B cell (primary cell): ENCODE measurements at regions not wholly inside any gene's neighbourhood (a gene's known extent, or its start where the extent isn't known, plus 50 kb on each side); places are given as distances from the start of the nearest gene placed in this dataset.
"Not testable (repeated sequence)": the region's sequence is repeated elsewhere in the genome, so short reads cannot be mapped to it uniquely, and the experiment has no call there.

ENCODE experiments used
- ATAC-seq: fragments of 200-7000 bp; cut with Tn5 transposase; one replicate; pipeline ENCODE4 v1.10.0; 2021; ENCODE audit warnings: low read depth, mild to moderate bottlenecking, moderate number of reproducible peaks, moderate library complexity
- CTCF ChIA-PET: fragments of 350-600 bp; sonication (Branson Sonifier 250); formaldehyde crosslinking; loops from one replicate; lab custom pipeline; 2021; ENCODE audit warnings: antibody characterized with exemption, inconsistent platforms; lab: Charles Lee
- POLR2A ChIA-PET: fragments of 350-600 bp; sonication (Branson Sonifier 250); formaldehyde crosslinking; loops from one replicate; lab custom pipeline; 2021; ENCODE audit warnings: antibody characterized with exemption; lab: Charles Lee
- DNase-seq: peaks from one replicate; pipeline ENCODE4 v3.0.0; 2013
- H2AFZ ChIP-seq: 2 replicates; pipeline ENCODE4 v1.6.1; 2012; ENCODE audit warnings: mild to moderate bottlenecking, low read depth, low read length; ENCODE audit not compliant: insufficient read depth, poor library complexity, severe bottlenecking
- H3K27ac ChIP-seq, 2 donors: 1 replicate in 1 of 2; 2 replicates in 1 of 2; pipeline ENCODE4 v1.5.1; 2012 to 2013; ENCODE audit warnings: low read length in 2 of 2, mild to moderate bottlenecking in 2 of 2, moderate library complexity in 1 of 2
- H3K27me3 ChIP-seq, 4 experiments: fragments of 200-600 bp in 1 of 4; sonication (generic) in 1 of 4; replicated peaks in 1 of 4; 1 replicate in 2 of 4; 2 replicates in 2 of 4; pipeline versions ENCODE4 v1.6.1 to v1.7.0; 2013 to 2016; ENCODE audit warnings: low read length in 3 of 4, mild to moderate bottlenecking in 2 of 4, mixed read lengths in 1 of 4, moderate library complexity in 1 of 4; ENCODE audit not compliant: insufficient read depth in 4 of 4, control insufficient read depth in 3 of 4; ENCODE audit errors: control extremely low read depth in 1 of 4
- H3K36me3 ChIP-seq, 2 experiments: replicated peaks in 1 of 2; 1 replicate in 1 of 2; 2 replicates in 1 of 2; pipeline versions ENCODE4 v1.6.1 to v1.7.1; 2013; ENCODE audit warnings: low read length in 1 of 2; ENCODE audit not compliant: insufficient read depth in 2 of 2, control insufficient read depth in 1 of 2; ENCODE audit errors: control extremely low read depth in 1 of 2, extremely low read depth in 1 of 2
- H3K4me1 ChIP-seq, 2 donors: fragments of 200-600 bp in 1 of 2; sonication (generic) in 1 of 2; 1 replicate in 1 of 2; 2 replicates in 1 of 2; pipeline versions ENCODE4 v1.5.1 to v1.6.1; 2013 to 2017; ENCODE audit warnings: low read length in 2 of 2; ENCODE audit not compliant: control insufficient read depth in 2 of 2, insufficient read depth in 2 of 2
- H3K4me2 ChIP-seq: replicated peaks from 2 replicates; pipeline ENCODE3; 2012; ENCODE audit warnings: mild to moderate bottlenecking, low read depth, low read length; ENCODE audit not compliant: poor library complexity, severe bottlenecking
- H3K4me3 ChIP-seq, 5 experiments: fragments of 200-600 bp in 1 of 5; sonication (generic) in 1 of 5; 1 replicate in 3 of 5; 2 replicates in 2 of 5; pipeline versions ENCODE4 v1.5.1 to v1.7.0; 2011 to 2016; ENCODE audit warnings: low read length in 4 of 5, mild to moderate bottlenecking in 4 of 5, low read depth in 2 of 5, control low read depth in 1 of 5, moderate library complexity in 1 of 5; ENCODE audit not compliant: insufficient read depth in 1 of 5; ENCODE audit errors: control extremely low read depth in 1 of 5, extremely low read depth in 1 of 5
- H3K79me2 ChIP-seq: fragments of 200-600 bp; sonication (generic); one replicate; pipeline ENCODE4 v1.6.0; 2016; ENCODE audit warnings: low read length; ENCODE audit not compliant: control insufficient read depth, insufficient read depth
- H3K9ac ChIP-seq: fragments of 200-600 bp; sonication (generic); 2 replicates; pipeline ENCODE4 v1.6.1; 2017; ENCODE audit warnings: mild to moderate bottlenecking, low read length, moderate library complexity
- H3K9me3 ChIP-seq, 3 donors: one replicate each; pipeline versions ENCODE4 v1.6.1 to v1.7.1; 2013; ENCODE audit warnings: low read length in 2 of 3; ENCODE audit not compliant: control insufficient read depth in 2 of 3, insufficient read depth in 1 of 3; ENCODE audit errors: control extremely low read depth in 1 of 3
- H4K20me1 ChIP-seq: 2 replicates; pipeline ENCODE4 v1.6.0; 2012; ENCODE audit warnings: mild to moderate bottlenecking, low read length; ENCODE audit not compliant: insufficient read depth, control insufficient read depth, poor library complexity, severe bottlenecking
- H3K27ac Mint-ChIP-seq: one replicate; pipeline ENCODE4 v1.8.0; 2021; ENCODE audit warnings: mixed read lengths
- H3K27me3 Mint-ChIP-seq: one replicate; pipeline ENCODE4 v1.8.0; 2021; ENCODE audit warnings: mixed read lengths
- H3K4me1 Mint-ChIP-seq: one replicate; pipeline ENCODE4 v1.8.0; 2021; ENCODE audit warnings: mixed read lengths
- H3K4me3 Mint-ChIP-seq: one replicate; pipeline ENCODE4 v1.8.0; 2021; ENCODE audit warnings: mixed read lengths
- H3K9me3 Mint-ChIP-seq: one replicate; pipeline ENCODE4 v1.8.0; 2022; ENCODE audit warnings: mixed read lengths; ENCODE audit not compliant: insufficient read depth
- CTCF ChIP-seq: fragments of 200-600 bp; IDR thresholded peaks from one replicate; pipeline ENCODE4 v1.8.0; 2022; ENCODE audit warnings: antibody characterized with exemption, mild to moderate bottlenecking
- WGBS: methylation state at CpG from one replicate; pipeline ENCODE4 v1.1.5; 2013; ENCODE audit warnings: missing lambda C conversion rate; ENCODE audit not compliant: insufficient coverage; 5-methylcytosine and 5-hydroxymethylcytosine counted together
- intact Hi-C: fragments of 100-400 bp; cut with micrococcal nuclease; formaldehyde crosslinking; loops from one replicate; pipeline ENCODE4 v1.10.0; 2022

GRCh38 chr16:33009468-33009867, 184.6 kb upstream of the TP53TG3C start:
- H3K4me2 ChIP-seq, H3K79me2 ChIP-seq, H3K36me3 ChIP-seq, H3K4me3 ChIP-seq, H3K4me3 Mint-ChIP-seq, ATAC-seq, H3K9me3 ChIP-seq, H4K20me1 ChIP-seq, H3K27ac Mint-ChIP-seq, intact Hi-C loops, CTCF ChIA-PET, H3K27me3 Mint-ChIP-seq, H3K9me3 Mint-ChIP-seq, DNase-seq, H3K4me1 ChIP-seq, POLR2A ChIA-PET, H3K27me3 ChIP-seq, H2AFZ ChIP-seq, H3K9ac ChIP-seq, H3K4me1 Mint-ChIP-seq, H3K27ac ChIP-seq: not testable (repeated sequence)
- WGBS, result no CpG with 5 or more reads among the region's 10 CpGs
- peak; percentile 32 for TF ChIP-seq CTCF

- H3K27ac Mint-ChIP-seq, result not testable (repeated sequence)
- 50% methylated on average over 2 of the region's 15 CpGs for WGBS
Observed at GRCh38 chr16:33027121-33027520, 166.9 kb upstream of the TP53TG3C start.

GRCh38 chr16:33027941-33028340, 166.1 kb upstream of the TP53TG3C start:
- H3K36me3 ChIP-seq, H3K4me1 ChIP-seq, CTCF ChIA-PET, H3K4me3 ChIP-seq, DNase-seq, H4K20me1 ChIP-seq, H2AFZ ChIP-seq, H3K9me3 Mint-ChIP-seq, H3K4me3 Mint-ChIP-seq, H3K27me3 Mint-ChIP-seq, H3K27ac ChIP-seq, H3K9ac ChIP-seq, H3K79me2 ChIP-seq, H3K4me2 ChIP-seq, H3K9me3 ChIP-seq, H3K4me1 Mint-ChIP-seq, intact Hi-C loops, POLR2A ChIA-PET, H3K27ac Mint-ChIP-seq, ATAC-seq, H3K27me3 ChIP-seq: not testable (repeated sequence)
- 61% methylated on average over 9 of the region's 49 CpGs for WGBS

More at GRCh38 chr16:33027121-33027520, 166.9 kb upstream of the TP53TG3C start:
- H3K27me3 Mint-ChIP-seq, H2AFZ ChIP-seq, CTCF ChIA-PET, H3K27ac ChIP-seq, DNase-seq, H3K4me2 ChIP-seq, H3K27me3 ChIP-seq, H3K79me2 ChIP-seq, H3K4me1 ChIP-seq, H3K9me3 Mint-ChIP-seq, ATAC-seq, H3K4me1 Mint-ChIP-seq, POLR2A ChIA-PET, H3K9ac ChIP-seq, H3K4me3 ChIP-seq, H4K20me1 ChIP-seq, intact Hi-C loops, H3K4me3 Mint-ChIP-seq, H3K36me3 ChIP-seq, H3K9me3 ChIP-seq: not testable (repeated sequence)
